BJ (cell line): ENCODE measurements at regions not wholly inside any gene's neighbourhood (a gene's known extent, or its start where the extent isn't known, plus 50 kb on each side); places are given as distances from the start of the nearest gene placed in this dataset.

Experiments used
- CTCF ChIA-PET: fragments of 350-600 bp; formaldehyde crosslinking; extraction: SDS; loops from one replicate; lab custom pipeline; 2021; ENCODE audit warnings: antibody characterized with exemption, inconsistent platforms; lab: Yijun Ruan, JAX
- POLR2A ChIA-PET: fragments of 300-600 bp; sonication (Branson Sonifier 250); formaldehyde crosslinking; extraction: SDS; loops from one replicate; lab custom pipeline; 2021; ENCODE audit warnings: antibody characterized with exemption; lab: Charles Lee
- DNase-seq: peaks from one replicate; pipeline ENCODE4 v3.0.0-alpha.2; 2011; ENCODE audit warnings: low read depth
- H3K27me3 ChIP-seq: 2 replicates; pipeline ENCODE4 v1.6.0; 2011; ENCODE audit warnings: low read length; ENCODE audit not compliant: control insufficient read depth, insufficient read depth
- H3K36me3 ChIP-seq: 2 replicates; pipeline ENCODE4 v1.5.1; 2011; ENCODE audit warnings: low read length; ENCODE audit not compliant: control insufficient read depth, insufficient read depth
- H3K4me3 ChIP-seq: 2 replicates; pipeline ENCODE4 v1.5.1; 2011; ENCODE audit warnings: low read depth, mild to moderate bottlenecking, control low read depth, low read length
- TF ChIP-seq, protein P1 (sequence below): IDR thresholded peaks from 2 replicates; pipeline ENCODE4 v1.5.1; 2011; ENCODE audit warnings: low read depth, mild to moderate bottlenecking, control low read depth, inconsistent platforms, low read length, moderate library complexity; ENCODE audit not compliant: insufficient read depth

DNA sequence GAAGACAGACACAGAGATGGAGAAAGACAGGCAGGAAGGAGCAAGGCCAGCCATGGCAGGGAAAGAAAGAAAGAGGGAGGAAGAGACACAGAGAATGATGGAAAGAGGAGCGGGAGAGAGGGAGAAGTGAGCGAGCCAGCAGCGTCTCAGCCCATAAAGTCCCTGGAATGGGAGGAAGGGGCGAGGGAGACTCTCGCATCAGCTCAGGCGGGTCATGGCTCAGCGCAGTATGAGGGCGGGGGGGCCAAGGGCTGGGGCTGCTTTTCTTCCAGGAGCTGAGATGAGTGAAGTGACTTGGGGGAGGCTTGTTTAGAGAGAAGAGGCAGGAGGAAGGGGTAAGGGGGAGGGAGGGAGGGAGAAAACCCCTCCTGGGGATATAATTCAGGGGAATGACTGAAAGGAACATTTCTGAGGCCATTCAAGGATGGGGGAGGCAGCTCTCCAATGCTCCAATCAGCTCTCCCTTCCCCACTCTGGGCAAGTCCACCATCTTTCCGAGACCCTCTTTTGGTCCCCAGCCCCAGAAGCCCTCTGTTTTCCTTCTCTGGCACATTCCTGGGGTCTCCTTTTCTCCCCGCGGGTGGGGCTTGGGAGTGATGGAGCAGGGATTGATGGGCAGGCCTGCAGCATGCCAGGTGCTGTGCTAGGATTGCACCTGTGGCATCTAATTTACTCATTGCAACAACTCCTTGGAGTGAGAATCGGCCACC is 87.9 kb downstream of the HIF1AN start:
- no peaks in the 10 kb centered on the region for H3K36me3 ChIP-seq
- no peak overlapping the region for H3K4me3 ChIP-seq
- POLR2A ChIA-PET = no interaction called here
- TF ChIP-seq, protein P1, sequence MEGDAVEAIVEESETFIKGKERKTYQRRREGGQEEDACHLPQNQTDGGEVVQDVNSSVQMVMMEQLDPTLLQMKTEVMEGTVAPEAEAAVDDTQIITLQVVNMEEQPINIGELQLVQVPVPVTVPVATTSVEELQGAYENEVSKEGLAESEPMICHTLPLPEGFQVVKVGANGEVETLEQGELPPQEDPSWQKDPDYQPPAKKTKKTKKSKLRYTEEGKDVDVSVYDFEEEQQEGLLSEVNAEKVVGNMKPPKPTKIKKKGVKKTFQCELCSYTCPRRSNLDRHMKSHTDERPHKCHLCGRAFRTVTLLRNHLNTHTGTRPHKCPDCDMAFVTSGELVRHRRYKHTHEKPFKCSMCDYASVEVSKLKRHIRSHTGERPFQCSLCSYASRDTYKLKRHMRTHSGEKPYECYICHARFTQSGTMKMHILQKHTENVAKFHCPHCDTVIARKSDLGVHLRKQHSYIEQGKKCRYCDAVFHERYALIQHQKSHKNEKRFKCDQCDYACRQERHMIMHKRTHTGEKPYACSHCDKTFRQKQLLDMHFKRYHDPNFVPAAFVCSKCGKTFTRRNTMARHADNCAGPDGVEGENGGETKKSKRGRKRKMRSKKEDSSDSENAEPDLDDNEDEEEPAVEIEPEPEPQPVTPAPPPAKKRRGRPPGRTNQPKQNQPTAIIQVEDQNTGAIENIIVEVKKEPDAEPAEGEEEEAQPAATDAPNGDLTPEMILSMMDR = no peak
- no peak for DNase-seq
- CTCF ChIA-PET = no interaction called here
- H3K27me3 ChIP-seq = peaks cover 44% of the 10 kb centered on the region

DNA sequence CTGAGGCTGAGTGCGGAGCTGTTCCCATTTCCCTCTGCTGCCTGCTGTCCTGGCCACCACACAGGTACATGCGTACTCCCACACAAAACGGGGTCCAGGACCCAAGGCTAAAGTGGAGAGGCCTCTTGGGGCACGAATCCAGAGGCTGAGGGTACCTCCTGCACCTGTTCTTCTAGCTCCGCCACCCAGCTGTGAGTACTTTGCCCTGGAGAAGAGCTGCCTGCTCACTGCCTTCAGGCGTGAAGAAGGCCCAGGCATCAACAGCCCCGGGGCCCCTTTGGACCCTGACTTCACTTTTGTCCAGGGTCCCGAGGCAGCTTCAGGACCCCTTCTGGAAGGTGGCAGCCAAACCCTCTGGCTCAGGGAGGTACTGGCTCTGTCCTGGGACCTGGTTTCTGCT is 88.6 kb downstream of the HIF1AN start:
- TF ChIP-seq, protein P1 = no peak
- CTCF ChIA-PET = no interaction called here
- Histone ChIP-seq H3K36me3 (no peaks in the 10 kb centered on the region), H3K4me3 (no peak overlapping the region), H3K27me3 (peaks cover 41% of the 10 kb centered on the region)
- DNase-seq = no peak
- POLR2A ChIA-PET = no interaction called here

DNA sequence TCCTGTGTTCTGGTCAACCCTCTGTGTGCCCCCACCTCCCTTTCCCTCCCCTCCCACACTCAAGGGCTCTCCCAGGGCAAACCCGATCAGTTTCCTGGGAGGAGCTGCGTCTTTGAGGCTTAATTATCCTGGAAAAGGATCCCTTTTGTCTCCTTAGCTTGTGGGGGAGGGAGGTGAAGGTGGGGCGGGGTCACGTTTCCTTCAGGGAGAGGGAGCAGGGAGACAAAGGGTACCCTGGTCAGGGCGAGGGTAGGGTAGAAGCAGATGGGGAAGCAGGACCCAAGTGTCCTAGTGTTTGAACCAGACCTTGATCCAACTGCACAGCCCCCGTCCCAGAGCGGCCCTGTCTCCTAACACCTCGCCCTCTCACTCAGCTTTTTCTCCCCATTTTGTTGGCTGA is 90.1 kb downstream of the HIF1AN start:
- ChIA-PET CTCF (no interaction called here), POLR2A (no interaction called here)
- TF ChIP-seq, protein P1 = no peak
- no peak overlapping the region for H3K4me3 ChIP-seq
- H3K27me3 ChIP-seq = peaks cover 36% of the 10 kb centered on the region
- DNase-seq = no peak
- H3K36me3 ChIP-seq = no peaks in the 10 kb centered on the region

DNA sequence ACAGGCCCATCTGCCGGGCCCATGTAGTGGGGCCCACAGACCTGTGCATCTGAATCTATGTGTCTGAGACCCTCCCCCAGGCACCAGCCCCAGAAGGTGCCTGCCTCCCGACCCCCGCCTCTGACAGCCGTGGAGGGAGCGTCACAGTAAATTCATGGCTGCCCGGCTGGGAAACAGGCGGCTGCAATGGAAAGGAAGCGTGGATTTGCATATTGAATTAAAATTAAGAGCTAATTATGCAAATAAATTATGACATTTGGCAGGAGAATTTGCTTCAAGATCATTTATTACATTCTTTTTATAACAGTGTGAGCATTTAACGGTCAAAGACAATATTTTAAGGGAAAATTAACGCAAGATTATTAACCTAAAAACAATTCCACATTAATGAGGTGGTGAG is 92.3 kb downstream of the HIF1AN start:
- TF ChIP-seq, protein P1 = no peak
- ChIA-PET CTCF (no interaction called here), POLR2A (no interaction called here)
- Histone ChIP-seq H3K36me3 (no peaks in the 10 kb centered on the region), H3K4me3 (no peak overlapping the region), H3K27me3 (peaks cover 24% of the 10 kb centered on the region)
- no peak for DNase-seq

DNA sequence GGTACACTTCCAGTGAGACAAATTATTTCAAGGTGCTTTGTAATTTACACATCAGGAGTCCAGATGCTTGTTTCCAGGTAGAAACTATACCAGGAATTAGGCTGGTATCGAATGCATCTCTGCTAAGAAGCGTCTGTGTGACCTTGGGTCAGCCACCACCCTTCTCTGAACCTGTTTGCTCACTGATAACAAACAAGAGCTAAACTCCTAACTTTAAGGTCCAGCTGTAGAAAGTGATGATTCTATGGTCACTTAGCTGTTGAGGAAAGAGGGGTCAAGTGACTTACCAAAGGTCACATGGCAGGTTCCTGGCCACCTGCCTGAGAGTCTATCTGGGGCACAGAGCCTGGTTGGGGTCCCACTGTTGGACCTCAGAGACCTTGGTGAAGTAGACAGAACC is 95.4 kb downstream of the HIF1AN start:
- Histone ChIP-seq H3K36me3 (no peaks in the 10 kb centered on the region), H3K27me3 (peaks cover 5% of the 10 kb centered on the region), H3K4me3 (no peak overlapping the region)
- DNase-seq = no peak
- ChIA-PET POLR2A (no interaction called here), CTCF (interaction anchor here (1.6 kb wide), 1 partner anchor 12 kb away, joined by 5 read pairs; no protein-coding TSS in a partner anchor)
- TF ChIP-seq, protein P1 = no peak
